BE2C (cell line): ENCODE measurements at regions not wholly inside any gene's neighbourhood (a gene's known extent, or its start where the extent isn't known, plus 50 kb on each side); places are given as distances from the start of the nearest gene placed in this dataset.

Experiments
- DNase-seq: peaks from one replicate; pipeline ENCODE4 v3.0.0-alpha.2; 2020
- H3K27me3 ChIP-seq: fragments of 250-450 bp; sonication (Bioruptor Pico); 2 replicates; pipeline ENCODE4 v1.5.1; 2020; ENCODE audit warnings: mild to moderate bottlenecking
- H3K36me3 ChIP-seq: fragments of 250-450 bp; sonication (Bioruptor Pico); 2 replicates; pipeline ENCODE4 v1.5.1; 2020; ENCODE audit warnings: mild to moderate bottlenecking
- H3K4me1 ChIP-seq: fragments of 250-450 bp; sonication (Bioruptor Pico); 2 replicates; pipeline ENCODE4 v1.5.1; 2020
- H3K4me3 ChIP-seq: 2 replicates; pipeline ENCODE4 v1.5.1; 2011; ENCODE audit warnings: low read depth, low read length
- H3K9me3 ChIP-seq: fragments of 250-450 bp; sonication (Bioruptor Pico); 2 replicates; pipeline ENCODE4 v1.5.1; 2020
- TF ChIP-seq, protein P1 (sequence below): IDR thresholded peaks from 2 replicates; pipeline ENCODE4 v1.5.1; 2012; ENCODE audit warnings: mild to moderate bottlenecking, low read depth, low read length

DNA sequence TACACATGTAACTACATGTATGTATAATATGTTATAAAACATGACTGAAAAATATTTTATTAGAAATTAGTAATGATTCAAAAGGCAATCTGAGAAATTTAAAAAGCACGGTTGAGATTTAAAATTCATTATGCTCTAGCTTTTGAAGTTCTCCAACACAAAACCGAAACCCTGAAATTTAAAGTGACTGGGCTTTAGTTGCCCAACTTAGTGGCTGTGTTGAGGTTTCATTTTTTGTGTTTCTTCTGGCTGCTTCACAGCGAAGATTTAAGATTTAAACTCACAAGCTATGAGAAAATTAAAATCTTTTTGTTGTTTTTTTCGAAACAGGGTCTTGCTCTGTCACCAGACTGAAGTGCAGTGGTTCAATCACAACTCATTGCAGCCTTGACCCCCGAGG is 1058.7 kb downstream of the NCAM2 start:
- Histone ChIP-seq H3K27me3 (no peaks in the 10 kb centered on the region), H3K4me3 (no peak overlapping the region), H3K4me1 (no peaks in the 10 kb centered on the region), H3K9me3 (peaks cover 3% of the 10 kb centered on the region; the same call in 1 of the 2 replicates), H3K36me3 (no peaks in the 10 kb centered on the region)
- TF ChIP-seq, protein P1, sequence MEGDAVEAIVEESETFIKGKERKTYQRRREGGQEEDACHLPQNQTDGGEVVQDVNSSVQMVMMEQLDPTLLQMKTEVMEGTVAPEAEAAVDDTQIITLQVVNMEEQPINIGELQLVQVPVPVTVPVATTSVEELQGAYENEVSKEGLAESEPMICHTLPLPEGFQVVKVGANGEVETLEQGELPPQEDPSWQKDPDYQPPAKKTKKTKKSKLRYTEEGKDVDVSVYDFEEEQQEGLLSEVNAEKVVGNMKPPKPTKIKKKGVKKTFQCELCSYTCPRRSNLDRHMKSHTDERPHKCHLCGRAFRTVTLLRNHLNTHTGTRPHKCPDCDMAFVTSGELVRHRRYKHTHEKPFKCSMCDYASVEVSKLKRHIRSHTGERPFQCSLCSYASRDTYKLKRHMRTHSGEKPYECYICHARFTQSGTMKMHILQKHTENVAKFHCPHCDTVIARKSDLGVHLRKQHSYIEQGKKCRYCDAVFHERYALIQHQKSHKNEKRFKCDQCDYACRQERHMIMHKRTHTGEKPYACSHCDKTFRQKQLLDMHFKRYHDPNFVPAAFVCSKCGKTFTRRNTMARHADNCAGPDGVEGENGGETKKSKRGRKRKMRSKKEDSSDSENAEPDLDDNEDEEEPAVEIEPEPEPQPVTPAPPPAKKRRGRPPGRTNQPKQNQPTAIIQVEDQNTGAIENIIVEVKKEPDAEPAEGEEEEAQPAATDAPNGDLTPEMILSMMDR, result no peak
- DNase-seq, result no peak

DNA sequence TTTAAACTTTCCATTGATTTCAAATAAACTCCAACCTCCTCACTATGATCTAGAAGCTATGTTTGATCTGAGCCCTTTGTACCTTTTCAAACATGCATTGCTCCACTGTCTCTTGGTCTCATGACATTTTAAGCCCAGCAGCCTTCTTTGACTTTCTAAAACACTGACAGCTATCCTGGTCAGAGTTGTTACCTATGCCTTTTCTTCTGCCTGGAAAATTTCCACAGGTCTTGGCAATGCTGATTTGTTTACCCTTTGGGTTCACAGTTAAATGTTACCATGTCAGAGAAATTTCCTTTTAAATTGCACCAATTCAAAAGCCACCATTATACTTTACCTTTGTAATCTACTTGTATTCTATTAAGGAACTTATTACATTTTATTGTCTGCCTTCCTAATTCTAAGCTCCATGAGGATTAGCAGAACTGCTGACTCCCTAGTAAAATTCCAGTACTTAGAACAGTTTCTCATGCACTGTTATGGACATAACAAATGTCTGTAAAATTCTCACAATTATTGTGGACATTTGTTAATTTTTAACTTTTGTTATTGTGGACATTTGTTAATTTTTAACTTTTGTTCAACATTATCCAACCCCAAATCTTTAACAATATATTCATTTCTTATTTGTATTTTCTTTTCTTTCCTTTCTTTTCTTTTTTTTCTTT is 1064.4 kb downstream of the NCAM2 start:
- Histone ChIP-seq H3K4me1 (no peaks in the 10 kb centered on the region), H3K9me3 (peaks cover 3% of the 10 kb centered on the region; the same call in 1 of the 2 replicates), H3K36me3 (no peaks in the 10 kb centered on the region), H3K27me3 (no peaks in the 10 kb centered on the region), H3K4me3 (no peak overlapping the region)
- DNase-seq, result no peak
- TF ChIP-seq, protein P1, result no peak

DNA sequence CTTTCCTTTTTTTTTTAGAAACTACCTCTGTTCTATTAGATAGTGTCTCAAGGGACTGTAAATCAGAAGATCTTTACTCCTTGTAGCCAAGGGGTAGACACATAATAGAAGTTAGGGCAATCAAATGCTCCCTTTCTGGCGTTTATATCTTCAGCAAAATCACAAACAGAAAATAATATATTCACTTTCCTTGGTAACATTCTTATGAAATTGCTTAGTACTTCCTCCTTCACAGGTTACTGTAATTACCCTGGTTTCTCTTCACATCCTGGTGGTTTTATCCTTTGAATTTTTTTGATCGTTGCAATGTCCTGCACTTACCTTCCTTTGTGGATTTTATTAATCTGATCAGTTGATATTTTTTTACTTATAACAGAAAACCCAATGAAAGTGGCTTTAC is 1064.9 kb downstream of the NCAM2 start:
- no peak for DNase-seq
- H3K27me3 ChIP-seq, result no peaks in the 10 kb centered on the region
- TF ChIP-seq, protein P1, result no peak

DNA sequence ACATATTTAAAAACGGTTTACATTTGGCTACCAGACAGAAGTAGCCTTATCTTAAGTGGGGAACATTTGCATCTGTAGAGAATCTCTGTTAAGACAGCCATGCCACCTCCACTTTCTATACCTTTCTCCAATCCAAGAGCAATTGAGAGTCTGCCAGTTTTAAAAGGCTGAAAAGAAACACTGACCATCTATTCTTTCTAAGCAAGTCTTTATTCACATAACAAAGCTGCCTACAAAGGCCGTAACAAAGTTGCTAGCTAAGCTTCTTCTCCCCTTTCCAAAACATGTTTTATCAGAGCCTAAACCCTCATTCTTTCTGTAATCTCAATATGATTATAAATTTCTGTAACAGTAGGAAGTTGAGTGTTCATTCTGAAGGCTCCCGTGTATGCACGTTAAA is 1078.3 kb downstream of the NCAM2 start:
- TF ChIP-seq, protein P1, result no peak
- H3K4me1 ChIP-seq, result no peaks in the 10 kb centered on the region
- H3K36me3 ChIP-seq, result no peaks in the 10 kb centered on the region
- no peak overlapping the region for H3K4me3 ChIP-seq
- H3K27me3 ChIP-seq, result no peaks in the 10 kb centered on the region
- H3K9me3 ChIP-seq, result no peaks in the 10 kb centered on the region
- no peak for DNase-seq

More for the DNA sequence above, 1064.9 kb downstream of the NCAM2 start:
- Histone ChIP-seq H3K4me3 (no peak overlapping the region), H3K4me1 (no peaks in the 10 kb centered on the region), H3K9me3 (peaks cover 3% of the 10 kb centered on the region; the same call in 1 of the 2 replicates), H3K36me3 (no peaks in the 10 kb centered on the region)

DNA sequence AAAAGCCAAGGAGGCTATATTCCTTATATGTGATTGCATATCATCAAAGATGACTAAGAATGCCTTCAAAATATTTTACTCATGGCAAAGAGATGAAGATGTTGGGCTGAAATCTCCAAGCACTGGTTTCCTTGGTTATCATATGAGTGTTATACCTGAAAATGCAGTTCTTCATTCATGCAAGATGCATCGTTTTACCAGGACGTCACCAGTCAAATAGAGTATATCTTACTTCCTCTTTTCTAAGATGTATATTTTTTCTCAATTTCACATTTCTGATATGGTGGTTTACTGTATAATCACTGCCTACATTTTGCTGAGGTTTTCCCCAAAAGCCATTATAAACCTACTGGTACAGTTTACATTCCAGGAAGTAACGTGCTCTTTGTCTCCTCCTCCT is 1085.7 kb downstream of the NCAM2 start:
- TF ChIP-seq, protein P1, result no peak
- Histone ChIP-seq H3K4me3 (no peak overlapping the region), H3K27me3 (no peaks in the 10 kb centered on the region), H3K36me3 (no peaks in the 10 kb centered on the region), H3K9me3 (no peaks in the 10 kb centered on the region), H3K4me1 (no peaks in the 10 kb centered on the region)
- DNase-seq, result no peak

DNA sequence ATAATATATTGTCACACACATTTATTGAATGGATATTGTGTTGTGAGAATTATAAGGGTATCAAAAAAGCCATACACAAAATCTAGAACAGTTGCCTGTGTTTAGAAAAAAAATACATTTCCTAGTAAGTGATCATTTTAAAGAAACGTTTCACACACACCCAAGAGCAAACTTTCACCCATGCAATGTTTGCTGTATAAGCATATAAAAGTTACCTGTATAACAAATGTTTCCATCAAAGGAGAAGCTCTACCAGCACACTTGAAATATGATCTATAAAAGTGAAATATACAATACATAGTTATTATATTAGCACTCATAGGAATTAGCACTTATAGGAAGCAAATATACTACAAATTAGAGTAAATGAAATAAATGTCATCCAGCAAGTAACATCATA is 1098.1 kb downstream of the NCAM2 start:
- Histone ChIP-seq H3K9me3 (no peaks in the 10 kb centered on the region), H3K36me3 (no peaks in the 10 kb centered on the region), H3K4me3 (no peak overlapping the region), H3K27me3 (no peaks in the 10 kb centered on the region), H3K4me1 (no peaks in the 10 kb centered on the region)
- TF ChIP-seq, protein P1, result no peak
- no peak for DNase-seq
